SK-N-SH (cell line): ENCODE measurements at regions not wholly inside any gene's neighbourhood (a gene's known extent, or its start where the extent isn't known, plus 50 kb on each side); places are given as distances from the start of the nearest gene placed in this dataset.

Experiments used
- CTCF ChIA-PET: fragments of 300-600, 350-600 bp; formaldehyde crosslinking; extraction: SDS; loops from one replicate; lab custom pipeline; 2021; lab: Yijun Ruan, JAX
- POLR2A ChIA-PET: fragments of 350-600 bp; sonication (Branson Sonifier 250); formaldehyde crosslinking; extraction: SDS; loops from one replicate; lab custom pipeline; 2020; ENCODE audit warnings: antibody characterized with exemption, inconsistent platforms; lab: Yijun Ruan, JAX
- DNase-seq: peaks from one replicate; pipeline ENCODE4 v3.0.0; 2012
- H2AFZ ChIP-seq: fragments of 200-600 bp; sonication (generic); 2 replicates; pipeline ENCODE4 v1.8.1; 2016; ENCODE audit warnings: antibody characterized with exemption, mild to moderate bottlenecking, low read depth
- H3F3A ChIP-seq: fragments of 200-600 bp; sonication (generic); replicated peaks from 2 replicates; pipeline ENCODE3; 2016; ENCODE audit warnings: antibody characterized with exemption, mild to moderate bottlenecking; ENCODE audit not compliant: insufficient read depth
- H3K27ac ChIP-seq, 2 experiments: fragments of 200-500 bp in 1 of 2; fragments of 200-600 bp in 1 of 2; sonication (Bioruptor generic) in 1 of 2; sonication (generic), shearing (Covaris generic) in 1 of 2; 2 replicates each; pipeline versions ENCODE4 v1.5.1 to v1.6.1; 2014 to 2016; ENCODE audit warnings: low read depth in 2 of 2, inconsistent platforms in 1 of 2, low read length in 1 of 2, mild to moderate bottlenecking in 1 of 2, mixed read lengths in 1 of 2
- H3K27me3 ChIP-seq: fragments of 200-600 bp; sonication (generic), shearing (Covaris generic); 2 replicates; pipeline ENCODE4 v1.6.1; 2016; ENCODE audit warnings: mixed run types; ENCODE audit not compliant: insufficient read depth
- H3K36me3 ChIP-seq, 2 experiments: fragments of 200-500 bp in 1 of 2; fragments of 200-600 bp in 1 of 2; sonication (Bioruptor generic) in 1 of 2; sonication (generic) in 1 of 2; replicated peaks in 1 of 2; 2 replicates each; pipeline versions ENCODE3 to v1.5.1; 2014 to 2016; ENCODE audit warnings: low read length in 1 of 2, mild to moderate bottlenecking in 1 of 2; ENCODE audit not compliant: insufficient read depth in 2 of 2, control insufficient read depth in 1 of 2
- H3K4me1 ChIP-seq, 2 experiments: fragments of 200-500 bp in 1 of 2; fragments of 200-600 bp in 1 of 2; sonication (Bioruptor generic) in 1 of 2; sonication (generic), shearing (Covaris generic) in 1 of 2; 2 replicates each; pipeline versions ENCODE4 v1.5.1 to v1.6.1; 2014 to 2016; ENCODE audit warnings: low read depth in 1 of 2, low read length in 1 of 2, mixed run types in 1 of 2; ENCODE audit not compliant: insufficient read depth in 2 of 2, control insufficient read depth in 1 of 2
- H3K4me2 ChIP-seq: fragments of 200-600 bp; sonication (generic), shearing (Covaris generic); 2 replicates; pipeline ENCODE4 v1.6.1; 2017; ENCODE audit warnings: mixed run types
- H3K4me3 ChIP-seq, 2 experiments: fragments of 200-500 bp in 1 of 2; fragments of 200-600 bp in 1 of 2; sonication (Bioruptor generic) in 1 of 2; sonication (generic), shearing (Covaris generic) in 1 of 2; 2 replicates each; pipeline versions ENCODE4 v1.5.1 to v1.8.1; 2014 to 2016; ENCODE audit warnings: low read depth in 2 of 2, inconsistent platforms in 1 of 2, low read length in 1 of 2, mild to moderate bottlenecking in 1 of 2, mixed read lengths in 1 of 2, moderate library complexity in 1 of 2
- H3K79me2 ChIP-seq: fragments of 200-600 bp; sonication (generic); 2 replicates; pipeline ENCODE4 v1.8.1; 2017; ENCODE audit warnings: mild to moderate bottlenecking; ENCODE audit not compliant: insufficient read depth
- H3K9ac ChIP-seq: fragments of 200-600 bp; sonication (generic); 2 replicates; pipeline ENCODE4 v1.6.1; 2017; ENCODE audit warnings: mixed run types
- H3K9me2 ChIP-seq: fragments of 200-600 bp; sonication (generic); 2 replicates; pipeline ENCODE4 v1.6.1; 2017; ENCODE audit warnings: mixed run types
- H3K9me3 ChIP-seq: fragments of 200-600 bp; sonication (generic); 2 replicates; pipeline ENCODE4 v1.6.1; 2017; ENCODE audit warnings: mixed run types, mild to moderate bottlenecking, moderate library complexity
- H4K20me1 ChIP-seq: fragments of 200-600 bp; sonication (generic); 2 replicates; pipeline ENCODE4 v1.6.1; 2017; ENCODE audit warnings: mild to moderate bottlenecking, mixed run types; ENCODE audit not compliant: insufficient read depth
- CHD2 ChIP-seq: fragments of 150-350 bp; IDR thresholded peaks from 2 replicates; pipeline ENCODE4 v1.6.1; 2018; ENCODE audit warnings: low read length; ENCODE audit not compliant: partially characterized antibody
- CTCF ChIP-seq: fragments of 200-600 bp; sonication (generic); IDR thresholded peaks from 2 replicates; pipeline ENCODE4 v1.6.1; 2017; ENCODE audit warnings: antibody characterized with exemption, mild to moderate bottlenecking, moderate library complexity
- EP300 ChIP-seq, 2 experiments: IDR thresholded peaks; 2 replicates each; pipeline versions ENCODE4 v1.4.0 to v1.6.1; 2012; ENCODE audit warnings: borderline replicate concordance in 1 of 2, low read depth in 1 of 2, low read length in 1 of 2
- EZH2phosphoT487 ChIP-seq: fragments of 200-600 bp; sonication (generic); IDR thresholded peaks from 2 replicates; pipeline ENCODE4 v1.6.1; 2017; ENCODE audit warnings: low read depth, mixed run types, mild to moderate bottlenecking, antibody characterized with exemption, moderate library complexity, borderline replicate concordance
- FOXM1 ChIP-seq: IDR thresholded peaks from 2 replicates; pipeline ENCODE4 v1.4.0; 2012; ENCODE audit warnings: low read depth, mild to moderate bottlenecking
- GABPA ChIP-seq: IDR thresholded peaks from 2 replicates; pipeline ENCODE4 v1.4.0; 2012; ENCODE audit warnings: low read depth, mild to moderate bottlenecking
- GATA2 ChIP-seq: sonication (generic); formaldehyde crosslinking; IDR thresholded peaks from 2 replicates; pipeline ENCODE4 v1.5.0; 2020; ENCODE audit warnings: mild to moderate bottlenecking, missing genetic modification reagents
- JUND ChIP-seq: IDR thresholded peaks from 2 replicates; pipeline ENCODE4 v1.4.0; 2012
- MAX ChIP-seq: IDR thresholded peaks from 2 replicates; pipeline ENCODE4 v1.4.0; 2012; ENCODE audit warnings: low read depth
- MXI1 ChIP-seq: IDR thresholded peaks from 2 replicates; pipeline ENCODE4 v1.6.1; 2012; ENCODE audit warnings: mild to moderate bottlenecking, low read depth, low read length, improper control_type of control experiment
- NFIC ChIP-seq: IDR thresholded peaks from 2 replicates; pipeline ENCODE4 v1.4.0; 2012; ENCODE audit warnings: borderline replicate concordance
- NRF1 ChIP-seq: IDR thresholded peaks from 2 replicates; pipeline ENCODE4 v1.6.1; 2012; ENCODE audit warnings: low read depth, mild to moderate bottlenecking, low read length
- REST ChIP-seq: IDR thresholded peaks from 2 replicates; pipeline ENCODE4 v1.6.1; 2012; ENCODE audit warnings: mild to moderate bottlenecking, low read depth, low read length, moderate library complexity
- RFX5 ChIP-seq: IDR thresholded peaks from 2 replicates; pipeline ENCODE4 v1.6.1; 2012; ENCODE audit warnings: mild to moderate bottlenecking, improper control_type of control experiment, low read length
- RXRA ChIP-seq: IDR thresholded peaks from 2 replicates; pipeline ENCODE4 v1.4.0; 2012; ENCODE audit warnings: low read depth, mild to moderate bottlenecking, borderline replicate concordance
- SIN3A ChIP-seq: IDR thresholded peaks from 2 replicates; pipeline ENCODE4 v1.6.1; 2012; ENCODE audit warnings: low read depth, mild to moderate bottlenecking, low read length, moderate library complexity, borderline replicate concordance
- SMC3 ChIP-seq: IDR thresholded peaks from 2 replicates; pipeline ENCODE4 v1.6.1; 2012; ENCODE audit warnings: low read depth, low read length, improper control_type of control experiment
- TAF1 ChIP-seq: IDR thresholded peaks from 2 replicates; pipeline ENCODE4 v1.6.1; 2012; ENCODE audit warnings: low read depth, mild to moderate bottlenecking, low read length, moderate library complexity, borderline replicate concordance
- WGBS: methylation state at CpG from one replicate; pipeline ENCODE4 v1.1.6; 2017; ENCODE audit warnings: low lambda C conversion rate; 5-methylcytosine and 5-hydroxymethylcytosine counted together
- TF ChIP-seq, protein P1 (sequence below): IDR thresholded peaks from 2 replicates; pipeline ENCODE4; 2012
- TF ChIP-seq, protein P2 (sequence below): fragments of 150-350 bp; IDR thresholded peaks from 2 replicates; pipeline ENCODE4 v1.6.1; 2016; ENCODE audit warnings: mild to moderate bottlenecking, low read depth, low read length

- no peak for TF ChIP-seq RXRA
Measured at GRCh38 chr4:152154433-152154832, 381.5 kb downstream of the FBXW7 start (continued).

DNA sequence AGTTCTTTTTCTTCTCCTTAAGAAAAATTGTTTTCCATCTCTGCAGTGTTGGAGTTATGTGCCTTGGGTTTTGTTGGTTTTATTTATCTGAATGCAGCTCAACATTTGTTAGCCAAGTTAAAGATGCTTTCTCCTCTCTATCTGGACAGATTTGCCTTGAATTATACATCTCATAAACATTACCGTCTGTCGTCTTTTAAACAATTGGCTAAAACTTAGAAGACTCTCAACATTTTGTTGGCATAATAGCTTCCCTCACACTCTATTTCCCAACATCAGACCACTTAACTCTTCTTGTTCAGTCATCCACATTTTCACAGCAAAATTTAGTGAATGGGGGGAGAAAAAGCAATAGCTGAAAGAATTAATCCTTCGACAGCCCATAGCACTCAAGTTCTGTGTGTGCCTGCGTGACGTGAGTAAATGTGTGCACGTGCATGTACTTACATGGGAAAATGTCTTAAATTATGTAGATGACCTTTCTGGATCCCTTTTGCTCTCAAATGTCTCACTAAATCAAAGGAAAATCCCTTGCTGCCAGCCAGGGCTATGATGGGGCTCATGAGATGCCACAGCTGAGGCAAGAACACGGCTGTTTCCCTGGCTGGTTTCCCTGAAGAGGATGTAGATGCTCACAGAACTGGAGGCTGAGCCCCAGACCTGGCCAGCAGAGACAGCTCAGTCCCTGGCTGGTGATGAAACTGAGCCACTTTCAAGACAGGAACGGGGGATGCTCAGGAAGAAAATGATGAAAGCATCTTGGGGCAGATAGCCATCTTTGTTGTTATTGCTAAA, 382.2 kb downstream of the FBXW7 start:
- ChIA-PET POLR2A (no interaction called here), CTCF (no interaction called here)
- no peaks in the 10 kb centered on the region for H4K20me1 ChIP-seq
- no peak overlapping the region for H3K4me3 ChIP-seq
- H3K4me2 ChIP-seq: no peak overlapping the region
- no peaks in the 10 kb centered on the region for H3K9me3 ChIP-seq
- H3F3A ChIP-seq: no peaks in the 10 kb centered on the region
- no peaks in the 10 kb centered on the region for H3K79me2 ChIP-seq
- H3K36me3 ChIP-seq: no peaks in the 10 kb centered on the region
- H3K27ac ChIP-seq: no peak overlapping the region
- H3K27me3 ChIP-seq: no peaks in the 10 kb centered on the region; the same call in 1 of the 2 replicates
- TF ChIP-seq JUND: no peak
- no peak for TF ChIP-seq GATA2 (CRISPR knock-in tag)
- no peak for TF ChIP-seq RFX5
- no peak for TF ChIP-seq CTCF
- TF ChIP-seq FOXM1: no peak
- no peak for TF ChIP-seq REST
- TF ChIP-seq GABPA: no peak
- no peak for TF ChIP-seq NRF1
- TF ChIP-seq SMC3: no peak
- no peak for TF ChIP-seq NFIC
- TF ChIP-seq MAX: no peak
- TF ChIP-seq CHD2: no peak
- TF ChIP-seq, protein P1, sequence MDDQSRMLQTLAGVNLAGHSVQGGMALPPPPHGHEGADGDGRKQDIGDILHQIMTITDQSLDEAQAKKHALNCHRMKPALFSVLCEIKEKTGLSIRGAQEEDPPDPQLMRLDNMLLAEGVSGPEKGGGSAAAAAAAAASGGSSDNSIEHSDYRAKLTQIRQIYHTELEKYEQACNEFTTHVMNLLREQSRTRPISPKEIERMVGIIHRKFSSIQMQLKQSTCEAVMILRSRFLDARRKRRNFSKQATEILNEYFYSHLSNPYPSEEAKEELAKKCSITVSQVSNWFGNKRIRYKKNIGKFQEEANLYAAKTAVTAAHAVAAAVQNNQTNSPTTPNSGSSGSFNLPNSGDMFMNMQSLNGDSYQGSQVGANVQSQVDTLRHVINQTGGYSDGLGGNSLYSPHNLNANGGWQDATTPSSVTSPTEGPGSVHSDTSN: no peak
- TF ChIP-seq EP300 (IDR thresholded peaks at IDR 0.05; ENCODE audit: borderline replicate concordance in 1 of 2, low read depth in 1 of 2, low read length in 1 of 2): no peak
- no peak for TF ChIP-seq MXI1
- no peak for TF ChIP-seq RXRA
- TF ChIP-seq, protein P2, sequence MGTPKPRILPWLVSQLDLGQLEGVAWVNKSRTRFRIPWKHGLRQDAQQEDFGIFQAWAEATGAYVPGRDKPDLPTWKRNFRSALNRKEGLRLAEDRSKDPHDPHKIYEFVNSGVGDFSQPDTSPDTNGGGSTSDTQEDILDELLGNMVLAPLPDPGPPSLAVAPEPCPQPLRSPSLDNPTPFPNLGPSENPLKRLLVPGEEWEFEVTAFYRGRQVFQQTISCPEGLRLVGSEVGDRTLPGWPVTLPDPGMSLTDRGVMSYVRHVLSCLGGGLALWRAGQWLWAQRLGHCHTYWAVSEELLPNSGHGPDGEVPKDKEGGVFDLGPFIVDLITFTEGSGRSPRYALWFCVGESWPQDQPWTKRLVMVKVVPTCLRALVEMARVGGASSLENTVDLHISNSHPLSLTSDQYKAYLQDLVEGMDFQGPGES: no peak
- no peak for TF ChIP-seq EZH2phosphoT487
- TF ChIP-seq SIN3A: no peak
- TF ChIP-seq TAF1: no peak
- H3K9ac ChIP-seq: no peak overlapping the region
- 64% methylated on average over 8 of the region's 8 CpGs for WGBS
- no peaks in the 10 kb centered on the region for H3K9me2 ChIP-seq
- H3K4me1 ChIP-seq: no peaks in the 10 kb centered on the region
- DNase-seq: no peak
- no peak overlapping the region for H2AFZ ChIP-seq
